ENCODE measurements at regions not wholly inside any gene's neighbourhood (a gene's known extent, or its start where the extent isn't known, plus 50 kb on each side); places are given as distances from the start of the nearest gene placed in this dataset.

DNA sequence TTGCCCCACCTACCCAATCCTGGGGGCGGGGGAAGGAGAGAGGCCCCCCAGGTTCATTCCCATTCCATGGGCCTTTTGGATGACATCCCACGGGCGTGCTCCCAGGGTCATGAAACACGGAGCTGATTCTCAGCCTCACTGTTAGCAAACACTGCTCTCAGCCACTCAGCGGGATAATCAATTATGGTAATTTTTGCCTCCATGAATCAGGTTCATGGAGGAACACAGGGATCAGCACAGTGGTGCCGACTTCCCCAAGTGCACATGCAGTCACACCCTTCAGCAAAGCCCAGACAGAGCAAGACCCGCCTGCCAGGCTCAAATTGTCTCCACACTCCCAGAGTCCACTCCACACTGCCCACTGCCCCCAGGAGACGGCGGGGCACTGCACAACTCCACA is 164.6 kb downstream of the ENGASE start:
- TF ChIP-seq, protein P1, sequence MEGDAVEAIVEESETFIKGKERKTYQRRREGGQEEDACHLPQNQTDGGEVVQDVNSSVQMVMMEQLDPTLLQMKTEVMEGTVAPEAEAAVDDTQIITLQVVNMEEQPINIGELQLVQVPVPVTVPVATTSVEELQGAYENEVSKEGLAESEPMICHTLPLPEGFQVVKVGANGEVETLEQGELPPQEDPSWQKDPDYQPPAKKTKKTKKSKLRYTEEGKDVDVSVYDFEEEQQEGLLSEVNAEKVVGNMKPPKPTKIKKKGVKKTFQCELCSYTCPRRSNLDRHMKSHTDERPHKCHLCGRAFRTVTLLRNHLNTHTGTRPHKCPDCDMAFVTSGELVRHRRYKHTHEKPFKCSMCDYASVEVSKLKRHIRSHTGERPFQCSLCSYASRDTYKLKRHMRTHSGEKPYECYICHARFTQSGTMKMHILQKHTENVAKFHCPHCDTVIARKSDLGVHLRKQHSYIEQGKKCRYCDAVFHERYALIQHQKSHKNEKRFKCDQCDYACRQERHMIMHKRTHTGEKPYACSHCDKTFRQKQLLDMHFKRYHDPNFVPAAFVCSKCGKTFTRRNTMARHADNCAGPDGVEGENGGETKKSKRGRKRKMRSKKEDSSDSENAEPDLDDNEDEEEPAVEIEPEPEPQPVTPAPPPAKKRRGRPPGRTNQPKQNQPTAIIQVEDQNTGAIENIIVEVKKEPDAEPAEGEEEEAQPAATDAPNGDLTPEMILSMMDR (IDR thresholded peaks at IDR 0.05) = no peak
- TF ChIP-seq POLR2A (IDR thresholded peaks at IDR 0.05) = no peak

All from uterus (tissue), 2 donors.